ENCODE measurements at regions not wholly inside any gene's neighbourhood (a gene's known extent, or its start where the extent isn't known, plus 50 kb on each side); places are given as distances from the start of the nearest gene placed in this dataset.
"Not testable (repeated sequence)": the region's sequence is repeated elsewhere in the genome, so short reads cannot be mapped to it uniquely, and the experiment has no call there.

DNA sequence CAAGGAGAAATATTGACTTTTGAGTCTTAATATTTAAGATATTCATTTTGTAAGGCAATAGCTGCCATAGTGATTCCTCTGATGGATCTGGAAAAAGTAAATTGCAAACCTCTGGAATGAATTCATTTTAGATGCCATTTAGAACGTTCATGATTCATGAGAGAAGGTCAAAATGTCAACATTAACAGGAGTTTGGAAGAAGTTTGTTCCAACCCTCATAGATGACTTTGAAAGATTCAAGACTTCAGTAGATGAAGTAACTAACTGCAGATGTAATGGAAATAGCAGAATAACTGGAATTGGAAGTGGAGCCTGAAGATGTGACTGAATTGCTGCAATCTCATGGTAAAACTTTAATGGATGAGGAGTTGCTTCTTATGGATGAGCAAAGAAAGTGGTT lies 100.9 kb upstream of the CCN2 start:
- no peak for DNase-seq

DNA sequence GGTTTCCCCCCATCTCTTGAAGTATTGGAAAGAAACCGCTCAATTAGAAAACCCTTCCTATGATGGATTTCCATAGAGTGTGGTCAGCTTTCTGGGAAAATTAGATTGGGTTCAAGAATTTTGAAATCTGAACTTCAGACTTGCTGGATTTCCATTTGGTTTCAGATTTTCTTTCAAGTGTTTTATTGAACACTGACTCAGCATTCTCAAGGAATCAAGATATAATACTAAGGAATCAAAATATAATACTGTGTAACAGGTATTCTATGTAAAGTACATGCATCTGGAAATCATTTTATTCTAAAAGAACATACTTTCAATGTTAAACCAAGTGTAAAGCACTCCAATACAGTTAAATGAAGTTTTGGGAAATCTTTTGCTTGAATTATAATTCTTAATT lies 94.7 kb upstream of the CCN2 start:
- no peak for DNase-seq

DNA sequence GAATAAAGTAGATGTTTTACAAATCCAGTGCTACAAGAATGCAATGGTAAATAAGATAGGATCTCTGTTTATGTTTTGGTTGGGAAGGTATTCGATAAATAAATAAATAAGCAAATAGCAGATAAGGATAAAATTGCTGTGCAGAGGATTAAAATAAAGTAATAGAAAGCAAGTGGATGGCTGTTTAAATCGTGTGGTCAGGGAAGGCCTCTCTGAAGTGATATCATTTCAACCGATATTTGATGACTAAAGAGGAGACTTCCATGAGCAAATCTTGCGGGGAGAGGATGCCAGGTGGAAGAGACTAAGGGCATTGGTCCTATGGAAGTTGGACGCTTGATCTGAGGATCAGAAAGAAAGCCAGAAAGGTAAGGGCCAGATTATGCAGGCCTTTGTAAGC lies 92.0 kb upstream of the CCN2 start:
- no peak for DNase-seq

DNA sequence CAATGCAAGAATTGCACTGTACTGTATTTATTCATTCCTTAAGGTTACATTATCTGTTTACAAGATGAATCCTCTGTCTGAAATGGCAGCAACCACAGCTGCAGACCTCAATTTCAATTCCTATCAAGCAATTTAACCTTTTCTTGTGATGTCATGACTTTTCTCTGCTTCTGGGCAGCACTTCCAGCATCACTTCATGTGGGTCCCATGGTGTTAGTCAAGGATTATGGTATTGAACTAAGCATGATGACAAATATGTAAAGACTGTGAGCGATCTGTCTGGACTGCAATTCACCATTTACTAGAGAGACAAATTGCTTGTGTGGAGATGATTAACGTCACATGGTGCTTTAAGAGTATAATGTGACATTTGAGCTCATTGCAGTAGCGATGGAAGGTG lies 90.5 kb upstream of the CCN2 start:
- DNase-seq = no peak

DNA sequence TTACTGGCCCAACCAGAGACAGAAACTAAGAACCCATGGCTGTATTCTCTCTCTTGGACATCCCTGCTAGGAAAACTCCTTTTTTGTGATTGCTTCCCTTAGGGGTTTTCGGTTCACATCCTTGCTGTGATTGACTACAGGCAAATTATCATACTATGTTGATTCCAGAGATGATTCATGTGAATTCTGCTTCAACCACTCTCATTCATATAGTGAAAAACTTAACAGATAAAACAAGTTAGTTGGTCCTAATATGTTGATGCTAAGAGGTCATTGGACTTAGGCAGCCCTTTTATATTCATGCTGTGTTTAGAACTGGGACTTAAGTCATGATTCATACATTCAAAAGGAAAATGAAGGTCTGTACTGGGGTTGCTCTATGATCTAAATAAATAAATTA lies 76.9 kb upstream of the CCN2 start:
- DNase-seq = no peak

DNA sequence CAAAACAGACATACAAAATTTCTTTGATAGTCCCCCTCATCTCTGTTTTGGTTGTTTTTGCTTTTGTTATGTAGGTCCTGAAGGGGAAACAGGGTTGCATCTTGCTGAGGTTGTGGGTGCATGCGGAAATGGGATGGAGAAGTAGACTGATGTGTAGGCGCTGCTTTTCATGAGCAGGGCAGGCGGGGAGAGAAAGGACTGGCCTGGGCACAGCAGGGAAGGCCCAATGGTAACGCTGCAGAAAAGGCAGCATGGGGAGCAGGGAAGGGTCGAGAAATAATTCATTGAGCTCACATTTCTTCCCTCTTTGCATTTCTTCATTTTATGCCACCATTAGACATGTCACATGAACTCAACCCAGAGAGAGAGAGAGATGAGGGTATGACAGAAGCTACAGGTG lies 74.3 kb upstream of the CCN2 start:
- DNase-seq = no peak

DNA sequence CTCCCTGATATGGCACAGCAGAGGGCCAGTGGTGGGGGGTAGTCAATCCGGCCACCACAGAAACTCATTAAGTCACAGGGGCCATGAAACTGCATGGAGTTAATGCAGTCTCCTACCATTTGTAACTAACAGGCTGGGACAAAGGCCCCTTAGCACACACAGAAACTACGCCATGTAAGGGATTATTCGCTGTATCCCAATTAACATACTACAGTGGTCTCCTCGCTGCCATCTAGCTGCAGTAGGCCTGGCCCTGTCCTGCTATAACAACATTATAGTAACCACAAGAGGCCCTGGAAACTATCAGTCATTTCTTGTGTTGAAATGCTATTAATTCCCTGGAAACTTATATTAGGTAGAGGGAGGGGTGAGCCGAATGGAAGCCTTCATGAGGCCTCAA lies 72.3 kb upstream of the CCN2 start:
- no peak for DNase-seq

DNA sequence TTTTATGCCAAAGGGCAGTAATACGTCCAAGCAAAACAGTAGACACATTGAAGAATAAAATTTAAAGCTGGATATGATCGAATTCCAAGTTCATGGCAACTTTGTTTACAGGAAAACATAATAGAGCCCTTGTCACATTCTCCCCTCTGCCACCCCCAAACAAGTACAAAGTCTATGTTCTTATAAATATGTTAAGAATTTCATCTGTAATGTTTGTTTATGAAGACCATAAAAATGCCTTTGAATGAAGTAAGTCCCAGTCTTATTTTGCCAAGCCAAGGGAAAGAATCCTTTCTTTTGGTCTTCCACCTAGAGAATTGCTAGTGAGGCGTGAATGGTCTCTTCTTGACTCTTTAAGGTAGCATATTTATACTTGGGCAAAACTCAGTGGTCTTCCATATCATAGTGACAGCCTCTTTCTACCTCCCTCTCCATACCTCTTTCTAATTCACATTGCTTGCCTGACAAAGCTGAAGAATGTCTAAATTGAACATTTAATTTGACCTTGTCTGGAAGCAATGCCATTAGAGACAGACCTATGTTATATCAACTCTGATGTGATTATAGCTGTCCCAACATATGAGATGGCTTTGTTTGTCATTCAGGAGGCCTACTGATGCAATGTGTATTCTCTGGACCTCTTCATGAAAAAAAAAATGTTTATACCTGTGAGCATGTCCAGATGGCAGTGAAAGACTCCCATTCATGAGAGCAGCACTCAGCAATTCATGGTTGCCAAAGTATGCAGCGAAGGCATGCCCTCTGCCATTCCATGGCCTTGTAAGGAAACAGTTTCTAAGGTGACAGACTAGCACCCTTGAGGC lies 70.6 kb upstream of the CCN2 start:
- DNase-seq = no peak

DNA sequence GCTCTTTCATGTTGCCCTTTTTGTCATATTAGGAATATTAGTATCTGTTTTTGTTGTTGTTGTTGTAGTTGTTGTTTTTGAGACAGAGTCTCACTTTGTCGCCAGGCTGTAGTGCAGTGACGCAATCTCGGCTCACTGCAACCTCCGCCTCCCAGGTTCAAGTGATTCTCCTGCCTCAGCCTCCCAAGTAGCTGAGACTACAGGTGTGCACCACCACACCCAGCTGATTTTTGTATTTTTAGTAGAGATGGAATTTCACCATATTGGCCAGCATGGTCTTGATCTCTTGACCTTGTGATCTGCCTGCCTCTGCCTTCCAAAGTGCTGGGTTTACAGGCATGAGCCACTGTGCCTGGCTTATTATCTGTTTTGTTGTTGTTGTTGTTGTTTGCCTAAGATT lies 69.7 kb upstream of the CCN2 start:
- not testable (repeated sequence) for DNase-seq

DNA sequence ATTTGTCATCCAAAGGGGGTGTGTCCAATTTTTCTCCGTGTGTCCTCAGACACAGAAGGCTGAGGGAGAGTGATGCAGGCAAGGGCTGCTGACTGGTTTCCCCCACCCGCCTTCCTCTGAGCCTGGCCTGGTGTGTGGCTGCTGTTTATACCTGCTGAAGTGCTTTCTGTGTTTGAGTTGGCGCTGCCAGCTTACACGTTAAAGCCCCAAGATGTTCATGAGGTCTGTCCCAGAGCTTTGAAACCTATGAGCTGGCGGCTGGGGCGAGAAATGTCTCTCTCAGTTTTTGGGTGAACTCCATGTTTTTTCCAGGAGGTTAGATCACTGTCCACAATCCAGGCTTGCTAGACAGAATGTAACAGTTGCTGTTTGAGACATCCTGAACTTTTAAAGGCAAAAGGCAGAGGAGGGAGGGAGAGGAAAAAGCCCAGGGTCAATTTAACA lies 69.0 kb upstream of the CCN2 start:
- DNase-seq = peak; percentile 46

DNA sequence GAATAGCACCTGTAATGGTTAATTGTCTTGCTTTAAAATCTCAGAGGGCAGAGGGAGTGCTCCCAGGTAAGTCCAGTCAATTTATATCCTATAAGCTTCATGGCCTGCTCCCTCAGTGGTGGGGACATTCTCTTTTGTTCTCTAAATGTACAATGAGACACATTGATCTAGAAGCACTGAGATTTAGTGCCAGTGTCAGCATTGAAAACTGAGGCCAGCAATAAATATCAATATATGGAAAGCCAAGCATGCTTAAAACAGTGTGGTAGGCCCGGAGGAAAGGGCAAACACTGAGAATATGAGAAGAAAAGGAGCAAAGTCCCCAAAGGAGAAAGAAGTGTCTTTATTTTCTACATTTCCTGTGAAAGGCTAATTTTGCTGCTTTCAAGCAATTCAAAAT lies 68.4 kb upstream of the CCN2 start:
- no peak for DNase-seq

DNA sequence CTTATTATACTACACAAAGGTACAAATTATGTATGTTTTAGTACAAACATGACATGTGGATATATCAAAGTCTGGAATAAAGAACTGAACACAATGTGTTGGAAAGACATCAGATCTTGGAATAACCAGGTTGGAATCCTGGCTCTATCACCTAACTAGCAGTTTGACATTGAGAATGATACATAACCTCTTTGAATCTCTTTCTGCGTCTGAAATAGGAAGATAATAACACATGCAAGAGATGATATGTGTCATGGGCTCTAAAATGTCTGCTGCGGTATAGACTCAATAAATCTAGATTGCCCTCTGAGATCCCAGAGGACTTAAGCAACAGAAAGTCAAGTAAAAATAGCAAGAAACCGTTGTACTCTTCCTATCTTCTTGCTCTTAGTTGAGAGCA lies 66.8 kb upstream of the CCN2 start:
- DNase-seq = no peak

DNA sequence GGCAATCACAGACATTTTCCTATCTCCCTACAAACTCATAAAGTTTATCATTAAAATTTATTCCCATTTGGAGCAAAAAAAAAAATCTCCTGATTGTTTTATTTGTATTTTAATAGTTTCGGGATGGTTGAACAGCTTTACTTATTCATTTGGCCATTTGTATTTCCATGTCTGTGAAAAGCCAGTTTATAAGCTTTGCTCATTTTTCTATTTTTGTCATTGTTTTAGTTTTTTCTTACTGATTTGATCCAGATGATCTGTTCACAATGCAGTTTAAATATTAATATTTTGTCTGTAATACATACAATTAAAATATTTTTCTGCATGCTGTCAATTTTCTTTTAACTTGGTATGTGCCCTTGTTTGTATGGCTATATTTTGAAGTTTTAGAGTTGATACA lies 65.2 kb upstream of the CCN2 start:
- DNase-seq = no peak

DNA sequence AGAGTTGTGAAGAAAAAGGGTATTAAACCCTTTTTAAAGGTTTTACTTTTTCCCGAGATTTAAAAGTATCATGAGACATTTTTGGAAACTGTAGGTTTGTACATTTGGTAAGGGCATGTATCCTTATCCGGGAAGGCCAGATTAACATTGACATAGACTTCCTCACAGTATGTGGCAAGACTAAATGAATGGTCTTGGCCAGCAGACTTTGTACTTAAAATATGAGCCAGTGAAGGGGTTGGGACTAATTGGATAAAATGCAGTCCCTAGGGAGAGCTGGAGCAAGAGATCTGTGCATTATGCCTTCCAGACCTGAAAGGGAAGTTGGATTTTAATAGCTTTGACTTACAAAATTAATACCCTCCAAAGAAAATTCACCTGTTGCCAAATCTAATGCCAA lies 60.4 kb upstream of the CCN2 start:
- DNase-seq = no peak

DNA sequence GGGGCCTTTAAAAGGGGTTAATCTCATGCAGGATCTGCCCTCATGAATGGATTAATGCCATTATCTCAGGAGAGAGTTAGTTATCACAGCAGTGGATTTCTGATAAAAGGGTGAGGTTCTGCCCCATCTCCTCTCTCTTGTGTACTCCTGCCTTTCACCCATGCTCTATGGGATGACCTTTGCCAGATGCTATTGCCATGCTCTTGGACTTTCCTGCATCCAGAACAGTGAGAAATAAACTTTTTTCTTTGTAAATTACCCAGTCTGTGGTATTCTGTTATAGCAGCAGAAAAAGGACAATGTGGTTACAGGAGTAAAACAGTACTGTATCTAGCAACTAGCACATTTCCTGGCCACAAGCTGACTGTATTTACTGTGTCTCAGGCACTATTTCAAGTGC lies 58.0 kb upstream of the CCN2 start:
- DNase-seq = no peak

DNA sequence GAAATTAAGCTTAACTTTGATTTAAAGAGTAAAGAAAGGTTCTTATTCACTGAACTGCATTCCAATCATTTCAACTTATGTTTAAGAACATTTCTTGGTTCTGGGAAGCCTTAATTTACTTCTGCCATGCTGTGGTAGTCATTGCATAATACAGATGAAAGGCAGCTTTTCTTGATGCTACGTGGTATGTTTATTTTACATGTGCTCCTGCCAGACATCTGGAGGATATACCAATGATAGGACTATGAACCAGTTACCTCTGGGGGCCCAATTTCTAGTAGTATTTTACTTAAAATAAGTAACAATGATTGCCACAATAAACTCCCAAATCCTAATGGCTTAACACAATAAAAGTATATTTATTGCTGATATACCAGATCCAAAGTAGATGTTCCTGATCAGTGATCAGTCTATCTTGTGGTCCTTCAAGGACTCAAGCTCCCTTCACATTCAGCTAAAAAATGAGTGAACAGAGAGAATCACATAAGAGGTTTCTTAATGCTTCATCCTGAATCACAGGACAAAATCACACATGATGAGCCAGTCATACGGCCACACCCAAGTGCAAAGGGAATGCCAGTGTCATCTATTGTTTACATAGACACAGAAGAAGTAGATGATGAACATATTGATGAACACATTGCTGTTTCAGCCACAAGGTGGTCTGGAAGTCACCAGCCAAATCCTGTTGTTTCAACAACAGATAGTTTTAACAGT lies 56.5 kb upstream of the CCN2 start:
- DNase-seq = no peak

DNA sequence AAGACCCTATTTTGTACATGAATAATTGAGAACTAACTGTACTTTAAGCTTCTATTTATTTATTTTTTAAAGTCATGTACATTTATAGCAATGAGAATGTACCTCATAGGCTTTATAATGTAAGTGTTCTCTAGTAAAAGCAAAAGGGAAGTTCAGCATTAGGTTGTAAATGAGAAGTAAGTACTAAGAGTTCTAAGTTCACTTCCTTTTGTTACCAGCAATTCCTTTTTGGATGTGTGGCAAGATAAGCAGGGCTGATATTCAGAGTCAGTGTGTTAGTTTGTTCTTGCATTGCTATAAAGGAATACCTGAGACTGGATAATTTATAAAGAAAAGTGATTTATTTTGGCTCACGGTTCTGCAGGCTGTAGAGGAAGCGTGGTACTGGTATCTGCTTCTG lies 54.0 kb upstream of the CCN2 start:
- no peak for DNase-seq

DNA sequence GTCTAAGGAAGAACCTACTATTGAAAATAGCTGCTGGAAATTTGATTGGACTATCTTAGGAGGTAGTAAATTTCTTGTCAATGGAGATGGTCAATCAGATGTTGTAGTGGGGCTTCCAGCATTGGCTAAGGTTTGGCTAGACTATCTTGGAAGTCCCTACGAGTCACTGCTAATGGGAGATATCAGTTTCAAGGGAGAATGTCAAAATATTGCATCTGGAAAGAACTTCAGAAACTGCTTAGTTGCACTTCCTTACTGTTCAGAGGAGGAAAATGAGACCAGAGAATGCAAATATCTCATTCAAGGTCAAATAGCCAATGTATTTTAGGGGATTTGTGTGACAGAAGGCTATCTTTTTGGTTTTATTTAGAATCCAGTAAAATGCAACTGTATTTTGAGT lies 53.5 kb upstream of the CCN2 start:
- DNase-seq = no peak

DNA sequence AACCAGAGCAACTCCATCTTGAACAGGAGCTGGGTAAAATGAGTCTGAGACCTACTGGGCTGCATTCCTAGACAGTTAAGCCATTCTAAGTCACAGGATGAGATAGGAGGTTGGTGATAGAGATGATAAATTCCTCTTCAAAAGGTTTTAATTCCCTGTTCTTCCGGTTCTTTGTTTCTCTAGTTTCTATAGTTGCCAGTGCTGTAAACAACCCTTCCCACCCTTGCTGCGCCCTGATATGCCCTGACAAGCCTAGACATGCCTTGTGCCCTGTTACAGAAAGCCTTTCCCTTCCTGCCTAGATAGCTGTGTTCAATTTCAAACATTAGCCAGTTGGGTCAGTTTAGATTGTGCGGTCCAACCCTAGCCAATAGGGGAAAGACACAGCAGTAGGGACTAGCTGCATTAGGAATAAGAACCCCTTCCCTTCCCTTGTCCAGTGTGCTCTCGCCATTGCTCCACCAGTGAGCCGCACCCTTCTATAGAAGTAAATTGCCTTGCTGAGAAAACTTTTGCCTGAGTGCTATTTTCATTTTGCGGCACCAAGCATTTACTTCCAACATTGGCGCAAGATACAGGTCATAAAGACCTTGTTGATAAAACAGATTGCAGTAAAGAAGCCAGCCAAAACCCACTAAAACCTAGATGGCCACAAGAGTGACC lies 52.5 kb upstream of the CCN2 start:
- no peak for DNase-seq

All from muscle of arm (tissue), 1 donor.